Gastrocnemius medialis (tissue), 4 donors: ENCODE measurements at regions not wholly inside any gene's neighbourhood (a gene's known extent, or its start where the extent isn't known, plus 50 kb on each side); places are given as distances from the start of the nearest gene placed in this dataset.

Source experiments
- ATAC-seq, 2 donors: fragments of 150-250 bp; one replicate each; pipeline ENCODE4 v1.9.1; 2016
- DNase-seq, 2 donors: peaks; one replicate each; pipeline ENCODE4 v3.0.0-alpha.2; 2019
- H3K27ac ChIP-seq, 4 donors: fragments of 200-600 bp; sonication (generic); 1 replicate in 1 of 4; 2 replicates in 3 of 4; pipeline ENCODE4 v1.5.1; 2016 to 2018; ENCODE audit warnings: mild to moderate bottlenecking in 2 of 4, moderate library complexity in 1 of 4
- H3K27me3 ChIP-seq, 3 donors: fragments of 200-600 bp; sonication (generic) in 2 of 3; 1 replicate in 1 of 3; 2 replicates in 2 of 3; pipeline versions ENCODE4 v1.5.1 to v1.6.0; 2016 to 2019; ENCODE audit warnings: mild to moderate bottlenecking in 1 of 3, moderate library complexity in 1 of 3
- H3K36me3 ChIP-seq, 2 donors: fragments of 200-600 bp; sonication (generic) in 1 of 2; one replicate each; pipeline ENCODE4 v1.5.1; 2017 to 2018
- H3K4me1 ChIP-seq, 2 donors: fragments of 200-600 bp; sonication (generic) in 1 of 2; one replicate each; pipeline ENCODE4 v1.5.1; 2016 to 2017; ENCODE audit warnings: mild to moderate bottlenecking in 2 of 2
- H3K4me3 ChIP-seq, 4 donors: fragments of 200-600 bp; sonication (generic) in 3 of 4; 1 replicate in 1 of 4; 2 replicates in 3 of 4; pipeline ENCODE4 v1.5.1; 2016 to 2019; ENCODE audit warnings: mild to moderate bottlenecking in 2 of 4
- H3K9me3 ChIP-seq, 3 donors: fragments of 200-600 bp; sonication (generic) in 2 of 3; 1 replicate in 1 of 3; 2 replicates in 2 of 3; pipeline ENCODE4 v1.5.1; 2016 to 2019
- CTCF ChIP-seq, 5 experiments: fragments of 450-650 bp in 3 of 5; fragments of 200-600 bp in 2 of 5; sonication (generic) in 2 of 5; IDR thresholded peaks in 4 of 5; conservative IDR thresholded peaks in 1 of 5; 1 replicate in 4 of 5; 2 replicates in 1 of 5; pipeline ENCODE4 v1.5.1; 2016 to 2019; ENCODE audit warnings: antibody characterized with exemption in 5 of 5, mild to moderate bottlenecking in 3 of 5, moderate library complexity in 3 of 5
- POLR2A ChIP-seq, 2 donors: fragments of 450-650 bp; IDR thresholded peaks; one replicate each; pipeline ENCODE4 v1.6.1; 2017; ENCODE audit warnings: antibody characterized with exemption in 2 of 2, mild to moderate bottlenecking in 2 of 2, moderate library complexity in 2 of 2
- in situ Hi-C, 4 donors: fragments of 200-750 bp; cut with MboI; loops; one replicate each; pipeline versions ENCODE4 v1.15.0 to v1.8.0; 2017; ENCODE audit warnings: low sequenced_read_pairs in 4 of 4
- intact Hi-C: fragments of 100-400 bp; cut with DNase I; formaldehyde crosslinking; loops from one replicate; pipeline ENCODE4 v1.15.1; 2023; ENCODE audit warnings: low total_unique reads

- H3K36me3 ChIP-seq = no peaks in the 10 kb centered on the region
- DNase-seq = no peak
- intact Hi-C loops (no loop called here), in situ Hi-C loops (no loop called here)
- H3K9me3 ChIP-seq = peaks cover 0 to 2% (median 0%) of the 10 kb centered on the region in 3 donors
- no peaks in the 10 kb centered on the region for H3K27me3 ChIP-seq
- ATAC-seq = no peak
- TF ChIP-seq CTCF (IDR thresholded peaks at IDR 0.05 in 4 of 5, conservative IDR thresholded peaks at IDR 0.05 in 1 of 5) (no peak), POLR2A (IDR thresholded peaks at IDR 0.05) (no peak)
- peaks cover 7 to 9% of the 10 kb centered on the region in 2 donors for H3K4me1 ChIP-seq
- H3K27ac ChIP-seq = no peak overlapping the region
- no peak overlapping the region for H3K4me3 ChIP-seq
Measured at GRCh38 chr15:69553686-69554085, 101.1 kb downstream of the RPLP1 start.

GRCh38 chr15:69554279-69554961, 101.8 kb downstream of the RPLP1 start:
- intact Hi-C loops (no loop called here), in situ Hi-C loops (no loop called here)
- Histone ChIP-seq H3K9me3 (peaks cover 0 to 2% (median 0%) of the 10 kb centered on the region in 3 donors), H3K36me3 (no peaks in the 10 kb centered on the region), H3K27ac (no peak overlapping the region), H3K27me3 (no peaks in the 10 kb centered on the region), H3K4me3 (no peak overlapping the region), H3K4me1 (peaks cover 2 to 3% of the 10 kb centered on the region in 2 donors)
- no peak for ATAC-seq
- no peak for DNase-seq
- no peak for TF ChIP-seq POLR2A (IDR thresholded peaks at IDR 0.05)
- TF ChIP-seq CTCF (IDR thresholded peaks at IDR 0.05 in 4 of 5, conservative IDR thresholded peaks at IDR 0.05 in 1 of 5) = no peak

GRCh38 chr15:69555080-69555479, 102.5 kb downstream of the RPLP1 start:
- intact Hi-C loops (no loop called here), in situ Hi-C loops (no loop called here)
- no peak for DNase-seq
- Histone ChIP-seq H3K4me1 (no peaks in the 10 kb centered on the region), H3K36me3 (no peaks in the 10 kb centered on the region), H3K9me3 (peaks cover 0 to 2% (median 0%) of the 10 kb centered on the region in 3 donors), H3K27me3 (no peaks in the 10 kb centered on the region), H3K27ac (no peak overlapping the region), H3K4me3 (no peak overlapping the region)
- TF ChIP-seq CTCF (IDR thresholded peaks at IDR 0.05 in 4 of 5, conservative IDR thresholded peaks at IDR 0.05 in 1 of 5) = no peak
- no peak for TF ChIP-seq POLR2A (IDR thresholded peaks at IDR 0.05)
- ATAC-seq = no peak

GRCh38 chr15:69556344-69556743, 103.7 kb downstream of the RPLP1 start:
- H3K4me1 ChIP-seq = no peaks in the 10 kb centered on the region
- intact Hi-C loops (no loop called here), in situ Hi-C loops (no loop called here)
- no peaks in the 10 kb centered on the region for H3K36me3 ChIP-seq
- no peak for DNase-seq
- ATAC-seq = no peak
- H3K27ac ChIP-seq = no peak overlapping the region
- H3K4me3 ChIP-seq = no peak overlapping the region
- H3K9me3 ChIP-seq = peaks cover 0 to 2% (median 0%) of the 10 kb centered on the region in 3 donors
- TF ChIP-seq POLR2A (IDR thresholded peaks at IDR 0.05) (no peak), CTCF (IDR thresholded peaks at IDR 0.05 in 4 of 5, conservative IDR thresholded peaks at IDR 0.05 in 1 of 5) (no peak)
- H3K27me3 ChIP-seq = no peaks in the 10 kb centered on the region
